ENCODE measurements at regions not wholly inside any gene's neighbourhood (a gene's known extent, or its start where the extent isn't known, plus 50 kb on each side); places are given as distances from the start of the nearest gene placed in this dataset.
"Not testable (repeated sequence)": the region's sequence is repeated elsewhere in the genome, so short reads cannot be mapped to it uniquely, and the experiment has no call there.

DNA sequence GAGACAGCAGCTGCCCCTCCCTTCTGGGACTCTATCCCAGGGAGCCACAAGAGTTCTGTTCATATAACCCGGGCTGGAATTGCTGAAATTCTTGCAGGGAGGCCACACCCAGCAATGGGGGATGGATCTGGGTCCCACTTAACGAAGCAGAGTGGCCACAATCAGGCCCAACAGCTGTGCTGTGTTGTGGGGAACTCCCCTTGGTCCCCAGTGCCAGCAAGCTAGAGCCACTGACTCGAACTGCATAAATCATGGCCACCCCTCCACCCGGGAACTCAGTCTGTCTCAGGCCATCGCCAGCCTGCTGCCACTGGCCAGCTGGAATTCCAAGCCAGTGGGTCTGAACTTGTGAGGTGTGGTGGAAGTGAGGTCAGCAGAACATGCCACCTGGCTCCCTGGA lies 111.1 kb downstream of the KLF8 start:
- peak in 1 of 3 donors; percentile 15 for DNase-seq
- Histone ChIP-seq H3K9me3 (ENCODE audit: control insufficient read depth, low read length) (no peaks in the 10 kb centered on the region), H3K27ac (ENCODE audit: low read length) (no peak overlapping the region), H3K27me3 (ENCODE audit: control insufficient read depth, insufficient read depth) (no peaks in the 10 kb centered on the region), H3K4me1 (ENCODE audit: control insufficient read depth, insufficient read depth, low read length) (no peaks in the 10 kb centered on the region), H3K4me3 (ENCODE audit: low read length) (no peak overlapping the region)
- WGBS, result 62% methylated on average over 5 of the region's 5 CpGs
- ATAC-seq, result no peak
- intact Hi-C loops (cut with DNase I), result no loop called here

DNA sequence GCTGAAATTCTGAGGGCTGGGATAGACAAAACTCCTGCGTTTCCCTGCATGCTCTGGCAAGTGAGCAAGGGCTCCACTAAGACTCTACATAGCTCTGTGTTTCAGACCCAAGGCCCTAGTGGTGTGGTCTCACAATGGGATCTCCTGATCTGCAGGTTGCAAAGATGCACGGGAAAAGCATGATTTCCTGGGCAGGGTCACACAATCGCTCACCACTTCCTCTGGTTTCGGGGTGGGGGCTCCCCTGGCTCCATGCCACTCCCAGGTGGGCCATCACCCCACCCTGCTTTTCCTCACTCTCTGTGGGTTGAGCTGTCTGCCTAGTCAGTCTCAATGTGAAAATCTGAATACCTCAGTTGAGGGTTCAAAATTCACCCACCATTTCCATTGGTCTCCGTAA lies 111.5 kb downstream of the KLF8 start:
- Histone ChIP-seq H3K4me3 (ENCODE audit: low read length) (no peak overlapping the region), H3K27me3 (ENCODE audit: control insufficient read depth, insufficient read depth) (no peaks in the 10 kb centered on the region), H3K9me3 (ENCODE audit: control insufficient read depth, low read length) (no peaks in the 10 kb centered on the region), H3K27ac (ENCODE audit: low read length) (no peak overlapping the region), H3K4me1 (ENCODE audit: control insufficient read depth, insufficient read depth, low read length) (no peaks in the 10 kb centered on the region)
- peak in 1 of 3 donors; percentile 5 for DNase-seq
- ATAC-seq, result no peak
- intact Hi-C loops (cut with DNase I), result no loop called here
- 68% methylated on average over 5 of the region's 5 CpGs for WGBS

DNA sequence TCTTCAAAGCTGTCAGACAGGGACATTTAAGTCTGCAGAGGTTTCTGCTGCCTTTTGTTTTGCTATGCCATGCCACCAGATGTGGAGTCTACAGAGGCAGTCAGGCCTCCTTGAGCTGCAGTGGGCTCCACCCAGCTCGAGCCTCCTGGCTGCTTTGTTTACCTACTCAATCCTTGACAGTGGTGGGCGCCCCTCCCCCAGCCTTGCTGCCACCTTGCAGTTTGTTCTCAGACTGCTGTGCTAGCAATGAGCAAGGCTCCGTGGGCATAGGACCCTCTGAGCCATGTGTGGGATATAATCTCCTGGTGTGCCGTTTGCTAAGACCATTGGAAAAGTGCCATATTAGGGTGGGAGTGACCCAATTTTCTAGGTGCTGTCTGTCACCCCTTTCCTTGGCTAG lies 126.0 kb downstream of the KLF8 start:
- H3K27ac ChIP-seq (ENCODE audit: low read length); H3K4me3 ChIP-seq (ENCODE audit: low read length); H3K4me1 ChIP-seq (ENCODE audit: control insufficient read depth, insufficient read depth, low read length); ATAC-seq; H3K27me3 ChIP-seq (ENCODE audit: control insufficient read depth, insufficient read depth); intact Hi-C loops (cut with DNase I); DNase-seq; H3K9me3 ChIP-seq (ENCODE audit: control insufficient read depth, low read length): not testable (repeated sequence)
- 63% methylated on average over 4 of the region's 4 CpGs for WGBS

DNA sequence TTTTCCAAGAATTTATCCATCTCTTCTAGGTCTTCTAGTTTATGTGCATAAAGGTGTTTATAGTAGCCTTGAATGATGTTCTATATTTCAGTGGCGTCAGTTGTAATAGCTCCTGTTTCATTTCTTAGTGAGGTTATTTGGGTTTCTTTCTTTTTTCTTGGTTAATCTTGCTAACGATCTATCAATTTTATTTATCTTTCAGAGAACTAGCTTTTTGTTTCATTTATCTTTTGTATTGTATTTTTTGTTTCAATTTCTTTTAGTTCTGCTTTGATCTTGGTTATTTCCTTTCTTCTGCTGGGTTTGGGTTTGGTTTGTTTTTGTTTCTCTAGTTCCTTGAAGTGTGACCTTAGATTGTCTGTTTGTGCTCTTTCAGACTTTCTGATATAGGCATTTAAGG lies 133.0 kb downstream of the KLF8 start:
- DNase-seq; H3K27me3 ChIP-seq (ENCODE audit: control insufficient read depth, insufficient read depth); H3K27ac ChIP-seq (ENCODE audit: low read length); H3K9me3 ChIP-seq (ENCODE audit: control insufficient read depth, low read length); H3K4me1 ChIP-seq (ENCODE audit: control insufficient read depth, insufficient read depth, low read length); intact Hi-C loops (cut with DNase I); H3K4me3 ChIP-seq (ENCODE audit: low read length); ATAC-seq: not testable (repeated sequence)
- 76% methylated on average over 2 of the region's 2 CpGs for whole genome bisulfite sequencing

DNA sequence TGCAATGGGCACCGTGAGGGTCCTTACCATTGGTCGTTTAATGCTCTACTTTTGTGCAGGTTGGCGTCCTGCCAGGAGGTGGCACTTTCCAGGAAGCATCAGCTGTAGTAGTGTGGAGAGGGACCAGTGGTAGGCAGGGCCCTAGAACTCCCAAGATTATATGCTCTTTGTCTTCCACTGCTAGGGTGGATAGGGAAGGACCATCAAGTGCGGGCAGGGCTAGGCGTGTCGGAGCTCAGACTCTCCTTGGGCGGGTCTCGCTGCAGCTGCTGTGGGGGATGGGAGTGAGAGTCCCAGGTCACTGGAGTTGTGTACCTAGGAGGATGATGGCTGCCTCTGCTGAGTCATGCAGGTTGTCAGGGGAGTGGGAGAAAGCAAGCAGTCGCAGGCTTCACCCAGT lies 134.7 kb downstream of the KLF8 start:
- no peak for ATAC-seq
- Histone ChIP-seq H3K9me3 (ENCODE audit: control insufficient read depth, low read length) (no peaks in the 10 kb centered on the region), H3K4me1 (ENCODE audit: control insufficient read depth, insufficient read depth, low read length) (no peaks in the 10 kb centered on the region), H3K27ac (ENCODE audit: low read length) (no peak overlapping the region), H3K4me3 (ENCODE audit: low read length) (no peak overlapping the region), H3K27me3 (ENCODE audit: control insufficient read depth, insufficient read depth) (no peaks in the 10 kb centered on the region)
- peak in 1 of 3 donors; percentile 10 for DNase-seq
- 85% methylated on average over 9 of the region's 9 CpGs for WGBS
- intact Hi-C loops (cut with DNase I), result no loop called here

DNA sequence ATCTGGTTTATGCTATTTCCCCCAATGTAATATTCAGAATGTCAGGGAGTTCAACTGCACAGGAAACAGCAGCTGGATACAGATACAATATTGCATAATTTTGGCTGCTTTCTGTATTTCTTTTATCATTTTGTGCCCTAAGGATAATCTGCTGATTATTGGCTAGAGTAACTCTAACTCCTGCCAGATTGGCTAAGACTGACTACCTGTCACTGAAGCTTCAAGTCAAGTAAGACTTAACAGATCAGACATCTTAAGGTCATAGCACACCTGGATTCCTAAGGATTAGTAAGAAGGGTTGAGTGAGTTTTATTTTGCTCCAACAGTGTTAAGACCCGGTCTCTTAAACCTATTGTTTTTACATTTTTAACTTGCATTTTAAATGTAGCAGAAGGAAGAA lies 136.8 kb downstream of the KLF8 start:
- H3K27ac ChIP-seq (ENCODE audit: low read length), result no peak overlapping the region
- intact Hi-C loops (cut with DNase I), result no loop called here
- no peak overlapping the region for H3K4me3 ChIP-seq (ENCODE audit: low read length)
- no peaks in the 10 kb centered on the region for H3K9me3 ChIP-seq (ENCODE audit: control insufficient read depth, low read length)
- H3K4me1 ChIP-seq (ENCODE audit: control insufficient read depth, insufficient read depth, low read length), result no peaks in the 10 kb centered on the region
- no peaks in the 10 kb centered on the region for H3K27me3 ChIP-seq (ENCODE audit: control insufficient read depth, insufficient read depth)
- ATAC-seq, result no peak
- DNase-seq, result no peak
- WGBS, result 76% methylated on average over 1 of the region's 1 CpG

DNA sequence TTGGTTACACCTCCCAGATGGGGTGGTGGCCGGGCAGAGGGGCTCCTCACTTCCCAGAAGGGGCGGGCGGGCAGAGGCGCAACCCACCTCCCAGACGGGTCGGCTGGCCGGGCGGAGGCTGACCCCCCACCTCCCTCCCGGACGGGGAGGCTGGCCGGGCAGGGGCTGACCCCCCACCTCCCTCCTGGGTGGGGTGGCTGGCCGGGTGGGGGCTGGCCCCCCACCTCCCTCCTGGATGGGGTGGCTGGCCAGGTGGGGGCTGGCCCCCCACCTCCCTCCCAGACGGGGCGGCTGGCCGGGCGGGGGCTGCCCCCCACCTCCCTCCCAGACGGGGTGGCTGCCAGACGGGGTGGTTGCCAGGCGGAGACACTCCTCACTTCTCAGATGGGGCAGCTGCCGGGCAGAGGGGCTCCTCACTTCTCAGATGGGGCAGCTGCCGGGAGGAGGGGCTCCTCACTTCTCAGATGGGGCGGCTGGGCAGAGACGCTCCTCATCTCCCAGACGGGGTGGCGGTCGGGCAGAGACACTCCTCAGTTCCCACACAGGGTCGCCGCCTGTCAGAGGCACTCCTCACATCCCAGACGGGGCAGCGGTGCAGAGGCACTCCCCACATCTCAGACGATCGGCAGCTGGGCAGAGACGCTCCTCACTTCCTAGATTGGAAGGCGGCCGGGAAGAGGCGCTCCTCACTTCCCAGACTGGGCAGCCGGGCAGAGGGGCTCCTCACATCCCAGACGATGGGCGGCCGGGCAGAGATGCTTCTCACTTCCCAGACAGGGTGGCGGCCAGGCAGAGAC lies 148.0 kb downstream of the KLF8 start:
- intact Hi-C loops (cut with DNase I); H3K4me1 ChIP-seq (ENCODE audit: control insufficient read depth, insufficient read depth, low read length): not testable (repeated sequence)
- 95% methylated on average over 41 of the region's 41 CpGs for WGBS

DNA sequence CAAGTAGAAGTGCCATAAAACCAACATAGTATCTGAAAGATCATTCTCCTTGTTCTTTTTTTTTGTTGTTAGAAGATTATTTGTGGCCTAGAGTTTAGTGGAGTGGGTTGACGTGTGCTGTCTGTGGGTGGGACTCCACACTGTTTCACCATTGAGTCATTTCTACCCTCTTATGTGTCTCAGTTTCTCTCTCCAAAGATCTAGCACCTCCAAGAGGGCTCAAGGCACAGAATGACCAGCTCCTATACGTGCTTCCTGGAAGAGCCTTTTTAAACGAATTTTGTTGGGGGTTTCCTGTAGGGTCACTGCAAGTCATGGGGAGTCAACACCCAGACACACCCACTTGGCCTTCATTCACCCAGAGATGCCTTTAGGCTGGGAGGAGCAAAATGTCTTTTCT lies 150.1 kb downstream of the KLF8 start:
- Histone ChIP-seq H3K9me3 (ENCODE audit: control insufficient read depth, low read length) (no peaks in the 10 kb centered on the region), H3K4me1 (ENCODE audit: control insufficient read depth, insufficient read depth, low read length) (no peaks in the 10 kb centered on the region), H3K27me3 (ENCODE audit: control insufficient read depth, insufficient read depth) (no peaks in the 10 kb centered on the region), H3K27ac (ENCODE audit: low read length) (no peak overlapping the region), H3K4me3 (ENCODE audit: low read length) (no peak overlapping the region)
- DNase-seq, result no peak
- 41% methylated on average over 3 of the region's 3 CpGs for WGBS
- intact Hi-C loops (cut with DNase I), result no loop called here
- ATAC-seq, result no peak

More for the DNA sequence above, 148.0 kb downstream of the KLF8 start:
- not testable (repeated sequence) for H3K4me3 ChIP-seq (ENCODE audit: low read length); H3K27me3 ChIP-seq (ENCODE audit: control insufficient read depth, insufficient read depth); H3K9me3 ChIP-seq (ENCODE audit: control insufficient read depth, low read length); ATAC-seq; H3K27ac ChIP-seq (ENCODE audit: low read length)
- peak in 1 of 3 donors; percentile 56 for DNase-seq

DNA sequence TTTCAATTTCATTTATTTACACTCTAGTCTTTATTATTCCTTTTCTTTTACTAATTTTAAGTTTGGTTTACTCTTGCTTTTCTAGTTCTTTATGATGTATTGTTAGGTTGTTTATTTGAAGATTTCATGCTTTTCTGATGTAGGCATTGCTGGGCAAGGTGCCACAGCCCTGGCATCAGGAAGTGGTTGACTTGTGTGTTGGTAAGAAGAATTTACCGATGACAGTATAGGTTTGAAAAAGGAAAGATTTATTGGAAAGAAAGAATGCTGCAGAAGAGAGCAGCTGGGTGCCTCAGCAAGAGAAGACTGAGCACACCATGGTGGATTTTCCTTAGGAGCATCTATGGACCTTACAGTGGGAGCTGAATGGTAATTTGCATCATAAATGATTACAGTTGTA lies 153.2 kb downstream of the KLF8 start:
- H3K4me3 ChIP-seq (ENCODE audit: low read length), result no peak overlapping the region
- DNase-seq (no peak), ATAC-seq (no peak)
- H3K4me1 ChIP-seq (ENCODE audit: control insufficient read depth, insufficient read depth, low read length), result no peaks in the 10 kb centered on the region
- intact Hi-C loops (cut with DNase I), result no loop called here
- H3K9me3 ChIP-seq (ENCODE audit: control insufficient read depth, low read length), result no peaks in the 10 kb centered on the region
- WGBS, result 77% methylated on average over 1 of the region's 1 CpG
- no peak overlapping the region for H3K27ac ChIP-seq (ENCODE audit: low read length)
- no peaks in the 10 kb centered on the region for H3K27me3 ChIP-seq (ENCODE audit: control insufficient read depth, insufficient read depth)

DNA sequence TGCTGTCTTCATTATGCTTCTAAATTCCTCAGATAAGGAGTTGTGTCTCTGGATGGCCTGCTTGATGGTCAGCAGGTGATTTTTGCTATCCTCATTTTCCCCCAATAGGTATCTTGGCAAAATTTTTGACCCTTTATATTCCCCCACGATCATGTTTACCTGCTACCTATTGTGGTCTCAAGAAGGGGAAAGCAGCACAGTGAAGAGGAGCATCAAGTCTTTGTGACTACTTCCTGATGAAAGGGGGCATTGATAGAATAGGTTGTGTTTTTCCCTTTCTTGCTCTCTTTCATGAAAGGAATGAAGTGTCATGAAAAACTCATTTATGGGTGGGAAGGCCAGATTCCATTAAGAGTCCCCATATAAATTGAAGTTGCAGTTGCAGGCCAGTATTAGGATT lies 153.8 kb downstream of the KLF8 start:
- WGBS, result 38% methylated on average over 1 of the region's 1 CpG
- no peak for DNase-seq
- Histone ChIP-seq H3K4me1 (ENCODE audit: control insufficient read depth, insufficient read depth, low read length) (no peaks in the 10 kb centered on the region), H3K27ac (ENCODE audit: low read length) (no peak overlapping the region), H3K4me3 (ENCODE audit: low read length) (no peak overlapping the region), H3K27me3 (ENCODE audit: control insufficient read depth, insufficient read depth) (no peaks in the 10 kb centered on the region), H3K9me3 (ENCODE audit: control insufficient read depth, low read length) (no peaks in the 10 kb centered on the region)
- intact Hi-C loops (cut with DNase I), result no loop called here
- no peak for ATAC-seq

DNA sequence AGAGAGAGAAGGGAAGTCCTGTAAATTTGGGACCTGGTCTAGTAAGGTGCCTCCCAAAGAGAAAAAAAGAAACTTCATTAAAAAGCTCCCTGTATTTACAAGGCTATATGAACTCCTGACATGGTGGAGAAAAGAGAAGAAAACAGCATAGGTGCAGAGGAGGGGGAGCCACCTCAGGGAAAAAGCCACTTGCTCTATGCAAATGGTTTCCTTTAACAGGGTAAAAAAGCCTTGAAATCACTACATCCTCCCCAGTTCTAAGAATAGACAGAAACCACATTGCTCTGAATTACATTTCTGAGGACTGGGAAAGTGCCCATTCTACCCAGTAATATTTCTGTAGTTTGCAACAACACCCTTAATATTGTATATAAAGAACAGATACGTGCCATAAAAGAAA lies 165.5 kb downstream of the KLF8 start:
- intact Hi-C loops (cut with DNase I), result no loop called here
- H3K4me1 ChIP-seq (ENCODE audit: control insufficient read depth, insufficient read depth, low read length), result no peaks in the 10 kb centered on the region
- no peak overlapping the region for H3K4me3 ChIP-seq (ENCODE audit: low read length)
- WGBS, result 84% methylated on average over 1 of the region's 1 CpG
- DNase-seq (no peak), ATAC-seq (no peak)
- H3K9me3 ChIP-seq (ENCODE audit: control insufficient read depth, low read length), result no peaks in the 10 kb centered on the region
- no peak overlapping the region for H3K27ac ChIP-seq (ENCODE audit: low read length)
- H3K27me3 ChIP-seq (ENCODE audit: control insufficient read depth, insufficient read depth), result no peaks in the 10 kb centered on the region

DNA sequence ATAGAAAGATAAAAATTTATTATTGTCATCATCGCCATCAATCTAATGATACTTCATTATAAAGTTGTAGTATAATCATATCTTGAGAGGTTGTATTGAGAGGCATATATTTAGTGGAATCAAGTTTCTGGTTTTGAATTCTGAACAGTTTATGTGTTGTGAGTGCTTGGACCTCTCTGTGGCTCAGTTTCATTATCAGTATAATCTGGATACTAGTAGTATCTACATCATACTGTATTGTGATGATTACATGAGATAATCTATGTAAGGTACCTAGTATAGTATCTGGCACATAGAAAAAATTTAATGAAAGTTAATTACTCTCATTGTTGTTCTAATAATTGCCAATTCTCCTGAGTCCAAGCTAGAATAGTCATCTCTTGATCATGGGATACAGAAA lies 161.2 kb upstream of the UBQLN2 start:
- no peak overlapping the region for H3K4me3 ChIP-seq (ENCODE audit: low read length)
- H3K9me3 ChIP-seq (ENCODE audit: control insufficient read depth, low read length), result no peaks in the 10 kb centered on the region
- no peak for ATAC-seq
- 90% methylated on average over 1 of the region's 1 CpG for WGBS
- no peaks in the 10 kb centered on the region for H3K4me1 ChIP-seq (ENCODE audit: control insufficient read depth, insufficient read depth, low read length)
- no peak for DNase-seq
- intact Hi-C loops (cut with DNase I), result no loop called here
- no peak overlapping the region for H3K27ac ChIP-seq (ENCODE audit: low read length)
- no peaks in the 10 kb centered on the region for H3K27me3 ChIP-seq (ENCODE audit: control insufficient read depth, insufficient read depth)

Data from right cardiac atrium (tissue), 5 donors.